HG03457 (cell line): ENCODE measurements at regions not wholly inside any gene's neighbourhood (a gene's known extent, or its start where the extent isn't known, plus 50 kb on each side); places are given as distances from the start of the nearest gene placed in this dataset.
"Not testable (repeated sequence)": the region's sequence is repeated elsewhere in the genome, so short reads cannot be mapped to it uniquely, and the experiment has no call there.

Source experiments
- ATAC-seq: cut with Tn5 transposase; IDR thresholded peaks from one replicate; pipeline ENCODE4 v1.9.1; 2021; ENCODE audit warnings: moderate number of reproducible peaks; ENCODE audit not compliant: unreplicated experiment

DNA sequence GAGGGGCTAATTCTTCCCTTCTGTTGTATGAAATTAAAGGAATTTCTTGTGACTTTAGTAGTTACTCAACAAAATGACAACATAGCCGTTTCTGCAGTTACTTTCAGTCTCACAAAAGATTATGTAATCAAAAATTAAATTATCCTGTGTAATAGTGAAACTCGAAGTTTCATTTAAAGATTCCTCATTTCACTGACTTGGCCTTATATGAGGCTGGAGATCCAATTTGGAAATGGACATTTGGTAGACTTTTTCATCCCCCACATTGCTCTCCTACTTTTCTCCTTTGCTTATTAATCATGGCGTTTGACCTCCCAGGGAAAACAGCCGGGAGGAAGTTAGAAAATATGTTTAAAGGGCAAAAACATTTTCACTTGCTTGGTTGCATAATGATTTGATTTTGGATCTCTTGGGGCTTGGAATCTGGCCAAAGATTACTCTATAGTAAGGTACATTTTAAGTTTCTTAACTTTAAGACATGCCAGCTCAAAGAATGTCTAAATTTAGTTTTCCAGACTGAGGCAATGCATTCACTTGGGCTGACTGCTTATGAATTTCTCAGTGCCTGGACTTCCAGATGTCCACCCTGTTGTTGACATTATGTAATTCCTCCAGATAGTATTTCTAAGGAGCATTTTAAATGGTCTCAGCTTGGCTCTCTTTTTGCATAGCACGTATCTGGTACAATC lies 1364.9 kb upstream of the MIR17HG start:
- no peak for ATAC-seq

DNA sequence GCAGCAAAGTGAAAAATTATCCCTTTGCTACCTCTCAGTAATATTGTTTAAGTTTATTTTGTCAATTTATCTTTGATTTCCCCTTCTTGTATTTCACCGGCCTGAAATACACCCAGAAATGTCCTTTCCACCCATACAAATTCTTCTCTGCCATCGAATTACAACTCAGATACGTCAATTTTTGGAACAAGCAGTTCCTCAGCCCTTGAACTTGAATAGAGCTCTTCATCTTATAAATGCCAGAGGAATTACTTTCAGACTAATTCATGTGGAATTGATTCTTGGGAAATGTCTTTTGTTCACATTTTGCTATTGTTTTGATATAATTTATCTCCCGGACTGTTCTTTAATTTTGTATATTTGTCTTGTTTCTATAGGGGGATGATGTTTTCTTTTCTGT lies 1359.3 kb upstream of the MIR17HG start:
- ATAC-seq = no peak

DNA sequence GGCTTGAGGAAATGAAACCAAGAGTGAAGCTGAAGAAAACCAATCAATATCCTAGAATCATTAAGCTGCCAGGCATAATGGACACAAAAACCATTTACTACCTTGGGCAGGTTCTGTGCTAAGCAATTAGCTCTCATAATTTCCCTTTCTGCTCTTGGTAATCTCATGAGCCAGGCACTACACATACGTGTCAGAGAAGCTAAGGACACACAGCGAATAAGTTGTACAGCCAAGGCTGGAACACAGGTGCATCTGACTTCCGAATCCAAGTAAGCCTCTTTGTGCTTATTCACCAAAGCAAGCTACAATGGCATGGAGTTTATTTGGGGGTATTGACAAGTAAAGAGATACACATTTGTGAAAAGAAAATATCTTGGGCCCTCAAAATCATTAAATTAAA lies 1343.9 kb upstream of the MIR17HG start:
- ATAC-seq = no peak

DNA sequence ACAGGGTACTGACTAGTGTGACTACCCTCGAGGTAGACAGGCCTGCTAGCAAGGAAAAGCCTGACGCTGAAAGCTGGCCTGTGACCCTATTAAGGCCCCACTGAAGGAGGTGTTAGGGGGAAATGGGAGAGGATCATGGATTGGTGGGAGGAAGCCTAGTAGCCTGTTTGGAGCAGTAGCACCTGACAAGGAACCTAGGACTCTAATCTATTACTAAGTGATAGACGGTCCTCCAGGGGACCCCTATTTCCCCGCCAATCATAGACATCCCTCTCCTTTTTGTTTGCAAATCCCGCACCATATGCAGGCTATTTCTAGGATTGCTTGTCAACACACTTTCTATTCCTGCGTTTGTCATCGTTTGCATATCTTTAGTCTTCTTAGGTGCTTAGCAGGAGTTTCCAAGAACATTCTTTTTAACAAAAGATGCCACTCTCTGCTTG lies 1338.8 kb upstream of the MIR17HG start:
- ATAC-seq = no peak

DNA sequence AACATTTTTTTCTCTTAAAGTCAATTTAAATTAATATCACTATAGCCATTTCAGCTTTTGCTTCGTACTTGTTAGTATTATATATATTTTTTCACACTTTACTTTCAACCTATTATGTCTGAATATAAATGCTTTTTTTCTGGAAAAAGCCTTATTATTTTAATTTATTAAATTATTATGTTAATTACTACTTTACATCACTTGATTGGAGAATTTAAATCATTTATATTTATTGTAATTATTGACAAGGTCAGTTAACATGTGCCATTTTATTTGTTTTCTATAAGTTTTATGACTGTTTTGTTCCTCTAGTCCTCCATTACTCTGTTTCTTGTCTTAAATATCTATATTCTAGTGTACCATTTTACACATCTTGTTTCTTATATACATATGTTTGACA lies 1333.4 kb upstream of the MIR17HG start:
- no peak for ATAC-seq

DNA sequence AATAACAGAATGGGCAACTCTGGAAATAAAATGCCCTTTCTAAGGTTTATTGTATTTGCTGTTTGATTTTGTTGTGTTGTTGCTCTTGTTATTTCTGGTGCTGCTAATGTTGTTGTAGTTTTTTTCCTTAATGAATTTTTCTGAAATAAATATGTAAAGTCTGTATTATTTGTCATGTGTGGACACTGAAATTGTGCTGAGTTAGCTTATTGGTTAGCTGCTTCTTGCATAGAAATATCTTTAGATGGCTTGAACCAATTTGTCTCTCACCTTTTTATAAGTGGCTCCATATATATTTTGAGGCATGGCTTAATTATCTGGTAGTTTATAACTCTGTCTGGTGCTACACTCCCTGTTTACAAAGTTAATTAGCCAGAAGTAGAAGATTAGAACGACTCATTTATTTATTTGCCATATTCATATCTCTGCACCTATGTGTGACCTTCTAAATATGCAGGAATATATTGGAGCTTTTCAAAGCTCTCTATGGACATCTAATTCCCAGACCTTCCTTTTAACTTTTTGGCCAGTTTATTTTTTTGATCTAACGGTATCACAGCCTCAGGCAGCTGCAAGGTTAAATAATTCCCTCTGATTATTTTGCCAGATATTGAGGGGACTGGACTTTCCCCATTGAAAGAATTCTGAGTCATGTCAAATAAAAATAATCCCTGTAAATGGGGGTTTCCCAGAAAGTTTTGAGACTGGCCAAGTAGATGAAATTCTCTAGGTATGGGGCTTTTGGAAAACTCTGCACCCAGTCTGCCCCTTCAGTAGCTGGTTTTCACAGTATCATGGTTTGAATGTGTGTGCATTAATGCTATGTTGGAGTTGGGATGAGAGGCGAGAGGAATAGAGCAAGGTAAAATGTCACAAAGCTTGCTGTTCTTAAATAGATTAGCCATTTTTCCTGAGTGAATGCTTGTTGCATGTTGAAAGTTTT lies 1331.7 kb upstream of the MIR17HG start:
- ATAC-seq = no peak

DNA sequence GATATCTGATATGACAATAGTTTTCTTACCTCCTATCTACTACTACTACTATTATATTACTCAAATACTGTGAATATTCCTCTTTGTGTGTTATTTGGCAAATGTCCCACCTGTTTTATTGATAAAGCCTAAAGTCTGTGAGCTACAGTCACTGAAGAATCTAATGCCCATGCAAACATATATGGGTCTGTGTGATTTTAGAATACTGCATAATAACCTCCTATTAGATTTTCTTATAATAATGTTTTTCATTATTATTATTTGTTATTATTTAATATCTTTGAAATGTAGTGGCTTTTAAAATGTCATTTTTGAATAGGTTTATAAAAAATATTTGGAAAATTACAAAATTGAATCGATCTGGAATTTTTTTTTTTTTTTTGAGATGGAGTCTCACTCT lies 1330.8 kb upstream of the MIR17HG start:
- no peak for ATAC-seq

DNA sequence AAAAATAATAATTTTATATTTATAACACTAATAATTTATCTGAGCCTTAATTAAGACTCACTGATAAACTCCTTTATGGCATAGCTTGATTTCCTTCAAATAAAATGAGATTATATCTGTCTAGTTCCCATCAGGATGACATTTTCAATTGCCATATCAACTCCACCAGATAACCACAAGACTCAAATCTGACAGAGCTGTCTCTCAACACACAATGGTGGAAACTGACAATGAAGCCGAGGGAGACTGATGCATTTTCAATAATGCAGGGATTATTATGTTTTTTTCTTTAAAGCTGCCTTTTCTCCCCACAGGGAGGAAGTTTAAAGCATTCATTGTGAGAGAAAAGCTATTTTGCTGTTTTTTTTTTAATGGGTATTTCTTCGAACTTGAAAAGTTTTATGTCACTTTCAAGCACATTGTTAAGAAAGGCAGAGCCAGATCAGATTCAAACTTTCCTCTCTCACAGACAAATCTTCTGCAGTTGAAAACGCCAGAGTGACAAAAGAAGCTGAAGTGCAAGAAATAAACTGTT lies 1326.9 kb upstream of the MIR17HG start:
- no peak for ATAC-seq

DNA sequence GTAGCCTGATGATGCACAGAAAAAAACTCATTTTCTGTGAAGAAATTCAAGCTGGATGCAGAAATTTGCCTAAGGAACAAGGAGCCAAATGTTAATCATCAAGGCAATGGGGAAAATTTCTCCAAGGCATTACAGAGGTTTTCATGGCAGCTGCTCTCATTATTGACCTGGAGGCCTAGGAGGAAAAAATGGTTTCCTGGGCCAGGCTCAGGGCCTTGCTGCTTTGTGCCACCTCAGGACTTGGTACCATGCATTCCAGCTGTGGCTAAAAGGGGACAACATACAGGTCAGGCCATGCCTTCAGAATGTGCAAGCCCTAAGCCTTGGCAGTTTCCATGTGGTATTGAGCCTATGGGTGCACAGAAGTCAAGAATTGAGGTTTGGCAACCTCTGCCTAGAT lies 1320.1 kb upstream of the MIR17HG start:
- no peak for ATAC-seq

DNA sequence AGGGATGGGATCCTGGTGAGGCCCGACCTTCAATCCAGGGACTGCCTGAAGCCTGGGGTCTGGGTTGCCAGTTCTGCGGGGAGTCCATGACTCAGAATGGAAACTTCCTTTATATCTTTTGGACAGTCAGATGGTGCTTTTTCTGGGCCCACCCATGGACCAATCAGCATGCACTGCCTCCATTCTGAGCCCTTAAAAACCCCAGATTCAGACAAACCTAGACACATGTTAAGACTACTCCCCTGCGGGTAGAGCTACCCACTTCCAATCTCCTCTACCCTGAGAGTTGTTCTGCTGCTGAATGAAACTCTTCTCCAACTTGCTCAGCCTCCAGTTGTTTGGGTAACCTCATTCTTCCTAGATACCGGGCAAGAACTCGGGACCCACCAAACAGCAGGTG lies 1315.2 kb upstream of the MIR17HG start:
- no peak for ATAC-seq

DNA sequence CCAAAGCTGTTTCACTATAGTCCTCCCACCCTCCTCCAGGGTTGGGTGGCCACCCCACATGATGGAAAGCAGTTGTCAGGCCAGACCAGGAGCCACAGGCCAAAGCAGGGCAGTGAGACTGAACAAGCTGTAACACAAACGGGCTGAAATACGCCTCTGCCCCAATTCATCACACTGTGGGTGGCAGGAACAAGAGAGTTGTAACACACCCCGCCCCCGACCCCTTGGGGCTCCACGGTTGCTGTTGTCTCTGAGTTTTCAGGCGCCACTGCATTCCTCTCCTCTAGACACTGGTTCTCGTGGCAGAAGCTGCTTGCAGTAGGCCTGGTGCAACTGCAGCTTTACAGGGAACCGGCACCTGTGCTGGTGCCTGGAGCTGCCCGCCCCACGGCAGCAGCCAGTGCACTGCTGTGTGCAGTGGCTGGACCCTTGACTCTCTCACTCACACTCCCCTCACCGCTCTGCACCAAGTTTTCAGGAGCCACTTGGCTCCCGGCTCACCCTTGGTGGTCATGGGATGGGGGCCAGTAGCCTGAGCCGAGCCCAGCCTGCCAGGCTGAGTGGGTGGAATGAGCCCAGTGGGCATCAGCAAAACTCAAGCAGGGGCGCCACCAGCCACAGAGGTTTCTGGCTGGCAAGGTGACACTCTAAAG lies 1314.5 kb upstream of the MIR17HG start:
- ATAC-seq = no peak

DNA sequence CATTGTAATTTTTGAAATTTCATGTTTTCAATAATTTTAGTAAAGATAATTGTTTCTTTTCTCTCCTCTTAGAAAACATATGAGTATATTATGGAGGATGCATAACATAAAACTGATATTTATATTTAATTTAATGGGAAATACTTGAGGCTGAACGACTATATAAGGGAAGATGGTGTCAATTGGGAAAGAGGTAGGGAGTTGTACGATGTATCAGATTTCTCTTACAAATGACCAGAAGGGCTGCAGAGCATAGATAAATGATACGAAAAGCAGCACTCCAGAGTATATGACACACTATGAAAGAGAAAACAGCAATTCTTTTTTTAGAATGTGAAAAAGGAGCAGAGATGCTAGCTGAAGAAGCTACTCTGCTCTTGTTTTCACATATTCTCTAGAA lies 1308.0 kb upstream of the MIR17HG start:
- ATAC-seq = no peak

DNA sequence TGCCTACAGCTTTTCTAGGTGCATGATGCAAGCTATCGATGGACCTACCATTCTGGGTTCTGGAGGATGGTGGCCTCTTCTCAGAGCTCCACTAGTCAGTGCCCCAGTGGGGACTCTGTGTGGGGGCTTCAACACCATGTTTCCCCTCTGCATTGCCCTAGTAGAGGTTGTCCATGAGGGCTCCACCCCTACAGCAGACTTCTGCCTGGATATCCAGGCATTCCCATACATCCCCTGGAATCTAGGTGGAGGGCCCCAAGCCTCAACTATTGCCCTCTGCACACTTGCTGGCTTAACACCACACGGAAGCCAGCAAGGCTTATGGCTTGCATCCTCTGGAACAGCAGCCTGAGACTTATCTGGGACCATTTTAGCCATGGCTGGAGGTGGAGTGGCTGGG lies 1299.9 kb upstream of the MIR17HG start:
- ATAC-seq = no peak

DNA sequence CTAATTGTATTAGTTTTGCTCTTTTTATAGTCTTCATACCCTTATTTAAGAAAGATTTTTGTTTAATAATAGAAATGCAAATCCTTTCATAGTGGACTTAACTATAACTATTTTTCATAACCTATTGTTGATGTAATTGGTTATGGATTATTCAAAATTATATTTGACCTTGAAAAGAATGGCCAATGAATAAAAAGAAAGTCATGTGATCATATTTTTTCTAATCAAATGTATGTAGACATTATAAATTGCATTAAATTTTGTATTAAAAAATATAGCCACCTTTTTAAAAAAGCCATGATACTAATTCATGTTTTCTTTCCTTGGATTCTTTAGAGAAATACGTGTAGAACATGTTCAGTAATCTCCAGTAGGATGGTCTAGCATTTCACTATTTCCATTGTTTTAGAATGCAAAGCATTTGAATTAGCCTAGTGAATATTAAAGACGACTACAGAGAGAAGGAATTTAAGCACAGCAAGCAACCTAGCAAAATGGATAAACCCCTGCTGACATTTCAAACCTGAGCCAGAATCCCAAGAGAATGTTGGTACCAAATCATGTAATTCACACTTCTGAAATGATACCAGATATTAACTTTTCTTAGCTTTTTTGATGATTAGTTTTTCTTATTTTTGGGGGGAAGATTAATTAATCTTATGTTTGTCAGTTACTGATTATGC lies 1297.4 kb upstream of the MIR17HG start:
- ATAC-seq = no peak

DNA sequence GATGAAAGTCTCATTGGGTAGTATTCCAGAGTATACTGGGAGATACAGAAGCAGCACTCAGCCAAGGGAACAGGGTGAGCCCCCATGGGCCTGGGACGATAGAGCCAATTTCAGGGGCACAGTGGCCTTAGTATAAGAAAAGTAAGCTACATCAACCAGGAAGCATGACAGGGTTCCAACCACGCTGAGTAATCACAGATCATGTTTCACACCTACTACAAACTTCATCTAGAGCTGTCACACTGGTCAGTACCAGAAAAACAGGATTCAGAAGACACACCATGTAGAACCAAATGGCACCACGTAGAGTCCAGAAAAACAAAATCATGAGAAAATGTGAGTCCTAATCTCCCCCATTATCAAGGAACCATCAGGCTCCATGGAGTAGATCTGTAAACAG lies 1292.4 kb upstream of the MIR17HG start:
- ATAC-seq = no peak

DNA sequence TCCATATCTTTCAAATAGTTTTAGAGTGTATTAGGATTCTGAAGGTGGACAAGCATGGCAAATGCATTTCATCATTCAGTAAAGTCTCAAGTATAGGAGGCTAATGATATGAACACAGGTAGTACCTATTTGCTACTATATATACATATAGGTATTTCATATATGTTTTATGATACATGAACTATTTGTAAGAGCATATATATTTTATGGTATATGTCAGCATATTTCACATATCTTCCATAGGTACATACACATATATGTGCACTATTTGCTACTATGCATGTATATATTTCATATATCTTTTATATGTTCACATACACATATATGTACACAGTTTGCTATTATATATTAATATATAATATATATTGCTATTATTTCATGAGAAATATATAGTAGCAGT lies 1291.7 kb upstream of the MIR17HG start:
- ATAC-seq = no peak

DNA sequence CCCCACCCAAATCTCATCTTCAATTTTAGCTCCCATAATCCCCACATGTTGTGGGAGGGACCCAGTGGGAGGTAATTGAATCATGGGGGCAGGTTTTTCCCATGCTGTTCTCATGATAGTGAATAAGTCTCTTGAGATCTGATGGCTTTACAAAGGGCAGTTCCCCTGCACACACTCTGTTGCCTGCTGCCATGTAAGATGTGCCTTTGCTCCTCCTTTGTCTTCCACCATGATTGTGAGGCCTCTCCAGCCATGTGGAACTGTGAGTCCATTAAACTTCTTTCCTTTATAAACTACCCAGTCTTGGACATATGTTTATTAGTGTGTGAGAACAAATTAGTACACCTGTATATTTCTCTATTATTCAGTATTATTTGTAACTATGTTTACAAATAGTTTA lies 1283.3 kb upstream of the MIR17HG start:
- ATAC-seq = not testable (repeated sequence)

DNA sequence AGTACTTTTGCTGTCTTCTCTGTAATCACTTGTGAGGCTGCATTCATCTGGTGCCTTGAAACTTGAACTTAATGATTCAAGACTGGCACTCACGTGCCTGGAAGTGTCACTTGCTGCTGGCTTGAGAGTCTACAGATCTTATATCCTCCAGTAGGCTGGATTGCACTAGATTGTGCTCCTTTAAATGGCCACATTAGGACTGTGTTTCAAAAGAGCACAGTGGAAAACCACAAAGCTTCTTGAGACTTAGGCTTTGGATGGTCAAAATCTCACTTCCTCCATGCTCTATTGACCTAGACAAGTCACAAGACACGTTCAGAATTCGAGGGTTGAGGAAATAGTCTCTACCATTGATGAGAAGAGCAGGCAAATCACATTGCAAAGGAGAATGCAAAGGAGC lies 1278.8 kb upstream of the MIR17HG start:
- no peak for ATAC-seq

DNA sequence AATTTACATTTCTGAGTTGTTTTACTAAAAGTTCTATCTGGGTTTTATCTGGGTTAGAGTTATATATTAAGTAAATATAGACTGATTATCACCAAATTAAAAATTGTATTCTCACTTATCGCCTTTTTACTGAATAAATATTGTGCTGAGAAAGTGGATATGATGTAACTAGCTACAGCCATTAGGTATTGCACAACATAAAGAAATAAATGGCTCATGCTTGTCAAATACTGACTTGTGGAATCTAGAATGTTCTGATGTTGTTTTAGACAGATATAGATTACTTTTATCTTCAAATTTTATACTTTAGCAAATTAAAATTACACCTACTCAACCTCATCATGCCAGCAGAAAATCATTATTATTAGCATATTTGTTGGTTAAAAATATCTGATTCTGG lies 1277.1 kb upstream of the MIR17HG start:
- no peak for ATAC-seq

DNA sequence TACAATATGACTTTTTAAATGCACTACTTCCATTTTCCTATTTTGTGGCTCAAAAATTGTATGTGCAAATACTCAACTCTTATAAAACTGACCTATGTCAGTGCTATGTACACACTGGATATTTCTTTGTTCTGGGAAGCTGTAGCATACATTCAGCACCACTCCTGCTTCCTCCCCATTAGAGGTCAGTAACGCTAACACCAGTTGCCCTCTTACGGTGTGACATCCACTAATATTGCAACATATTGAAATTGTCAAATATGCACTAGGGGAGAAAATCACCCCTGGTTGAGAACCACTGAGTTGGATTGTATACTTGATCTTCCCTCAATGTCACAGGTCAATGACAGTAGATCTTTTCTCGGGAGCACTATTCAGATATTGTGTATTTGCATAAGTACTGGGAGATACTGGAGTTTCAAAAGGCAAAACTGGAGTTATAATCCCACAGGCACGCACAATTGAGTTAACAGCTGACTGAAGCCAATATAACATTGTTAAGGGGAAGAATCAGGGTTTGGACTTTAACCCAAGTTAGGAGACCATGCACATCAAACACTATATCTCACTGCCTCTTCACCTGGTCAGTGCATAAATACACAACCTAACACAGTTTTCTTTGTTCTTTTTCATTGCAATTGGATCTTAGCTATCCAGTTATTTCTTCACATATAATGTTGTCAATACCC lies 1276.5 kb upstream of the MIR17HG start:
- no peak for ATAC-seq
